ENCODE measurements at regions not wholly inside any gene's neighbourhood (a gene's known extent, or its start where the extent isn't known, plus 50 kb on each side); places are given as distances from the start of the nearest gene placed in this dataset.

DNA sequence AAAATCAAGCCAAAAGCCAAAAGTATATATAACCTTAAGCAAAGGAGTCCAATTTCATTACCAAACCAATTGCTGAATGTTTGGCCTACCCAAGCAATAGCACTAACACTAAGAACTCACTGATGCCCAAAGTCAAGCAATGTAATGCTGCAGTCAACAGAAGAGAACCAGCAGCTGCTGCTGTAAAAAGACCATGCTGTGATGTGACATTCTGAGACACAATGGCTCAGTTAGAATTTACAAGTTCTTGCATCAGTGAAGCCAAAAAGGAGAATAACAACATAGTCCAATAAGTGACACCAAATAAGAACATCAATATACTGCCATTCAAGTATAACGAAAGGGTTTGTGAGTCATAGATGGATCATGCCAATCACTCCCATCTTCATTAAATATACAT is 514.0 kb upstream of the DIAPH2 start:
- TF ChIP-seq ZNF274 (IDR thresholded peaks at IDR 0.05; ENCODE audit: low read depth, low read length): no peak
- TF ChIP-seq YY1 (IDR thresholded peaks at IDR 0.05; ENCODE audit: insufficient read depth, insufficient read length): no peak

Data from NT2/D1 (cell line).